NCI-H1092 treated with DMSO at 0.1 percent for 48 hours (cell line): ENCODE measurements at regions not wholly inside any gene's neighbourhood (a gene's known extent, or its start where the extent isn't known, plus 50 kb on each side); places are given as distances from the start of the nearest gene placed in this dataset.

Experiments used
- DNase-seq: peaks from one replicate; lab custom pipeline; 2025; lab: John Stamatoyannopoulos, UW

- no peak for DNase-seq
These were observed 93.9 kb upstream of the CSF3R start for GRCh38 chr1:36576551-36577110.

GRCh38 chr1:36576118-36576517 is 93.4 kb upstream of the CSF3R start:
- peak; percentile 64 for DNase-seq

- DNase-seq: no peak
These were observed 90.7 kb upstream of the CSF3R start for GRCh38 chr1:36573445-36573844.

- DNase-seq: no peak
These were observed 90.2 kb upstream of the CSF3R start for GRCh38 chr1:36572906-36573305.

- DNase-seq: no peak
These were observed 89.5 kb upstream of the CSF3R start for GRCh38 chr1:36572142-36572715.

GRCh38 chr1:36571106-36571505 is 88.4 kb upstream of the CSF3R start:
- DNase-seq: no peak

- no peak for DNase-seq
These were observed 87.9 kb upstream of the CSF3R start for GRCh38 chr1:36570478-36571060.

- DNase-seq: no peak
These were observed 87.3 kb upstream of the CSF3R start for GRCh38 chr1:36570006-36570405.

GRCh38 chr1:36567601-36568341 is 85.1 kb upstream of the CSF3R start:
- DNase-seq: peak; percentile 44

GRCh38 chr1:36565576-36566501 is 83.1 kb upstream of the CSF3R start:
- DNase-seq: no peak

- DNase-seq: no peak
These were observed 79.5 kb upstream of the CSF3R start for GRCh38 chr1:36562181-36562685.

- no peak for DNase-seq
These were observed 78.6 kb upstream of the CSF3R start for GRCh38 chr1:36561361-36561724.

- no peak for DNase-seq
These were observed 78.1 kb upstream of the CSF3R start for GRCh38 chr1:36560621-36561360.

GRCh38 chr1:36560177-36560576 is 77.5 kb upstream of the CSF3R start:
- DNase-seq: no peak

GRCh38 chr1:36559061-36559460 is 76.3 kb upstream of the CSF3R start:
- DNase-seq: no peak

GRCh38 chr1:36557041-36558000 is 74.6 kb upstream of the CSF3R start:
- no peak for DNase-seq

GRCh38 chr1:36555041-36555440 is 72.3 kb upstream of the CSF3R start:
- no peak for DNase-seq

- DNase-seq: no peak
These were observed 71.6 kb upstream of the CSF3R start for GRCh38 chr1:36554323-36554628.

GRCh38 chr1:36553591-36554322 is 71.0 kb upstream of the CSF3R start:
- peak; percentile 75 for DNase-seq
